ENCODE measurements at regions not wholly inside any gene's neighbourhood (a gene's known extent, or its start where the extent isn't known, plus 50 kb on each side); places are given as distances from the start of the nearest gene placed in this dataset.

GRCh38 chrX:131727778-131728177 is 183.9 kb downstream of the OR13H1 start:
- no peak overlapping the region for H3K4me3 ChIP-seq (replicated peaks; ENCODE audit: low read depth, low read length)
- no peak for DNase-seq (ENCODE audit: low read depth)
- no peak for TF ChIP-seq CTCF (IDR thresholded peaks at IDR 0.05; ENCODE audit: low read length, missing control alignments)

- no peak for DNase-seq (ENCODE audit: low read depth)
- no peak for TF ChIP-seq CTCF (IDR thresholded peaks at IDR 0.05; ENCODE audit: low read length, missing control alignments)
- H3K4me3 ChIP-seq (replicated peaks; ENCODE audit: low read depth, low read length), result no peak overlapping the region
These were observed 184.6 kb downstream of the OR13H1 start for GRCh38 chrX:131728295-131729145.

GRCh38 chrX:131729295-131729694 is 185.4 kb downstream of the OR13H1 start:
- TF ChIP-seq CTCF (IDR thresholded peaks at IDR 0.05; ENCODE audit: low read length, missing control alignments), result no peak
- no peak for DNase-seq (ENCODE audit: low read depth)
- no peak overlapping the region for H3K4me3 ChIP-seq (replicated peaks; ENCODE audit: low read depth, low read length)

GRCh38 chrX:131734621-131735020 is 190.7 kb downstream of the OR13H1 start:
- no peak for DNase-seq (ENCODE audit: low read depth)
- H3K4me3 ChIP-seq (replicated peaks; ENCODE audit: low read depth, low read length), result no peak overlapping the region
- TF ChIP-seq CTCF (IDR thresholded peaks at IDR 0.05; ENCODE audit: low read length, missing control alignments), result no peak

- no peak overlapping the region for H3K4me3 ChIP-seq (replicated peaks; ENCODE audit: low read depth, low read length)
- no peak for TF ChIP-seq CTCF (IDR thresholded peaks at IDR 0.05; ENCODE audit: low read length, missing control alignments)
- DNase-seq (ENCODE audit: low read depth), result no peak
These were observed 191.3 kb downstream of the OR13H1 start for GRCh38 chrX:131735127-131735526.

- no peak for TF ChIP-seq CTCF (IDR thresholded peaks at IDR 0.05; ENCODE audit: low read length, missing control alignments)
- H3K4me3 ChIP-seq (replicated peaks; ENCODE audit: low read depth, low read length), result no peak overlapping the region
- peak; percentile 0 for DNase-seq (ENCODE audit: low read depth)
These were observed 195.9 kb downstream of the OR13H1 start for GRCh38 chrX:131739823-131740222.

GRCh38 chrX:131741103-131741581 is 197.3 kb downstream of the OR13H1 start:
- no peak overlapping the region for H3K4me3 ChIP-seq (replicated peaks; ENCODE audit: low read depth, low read length)
- DNase-seq (ENCODE audit: low read depth), result no peak
- TF ChIP-seq CTCF (IDR thresholded peaks at IDR 0.05; ENCODE audit: low read length, missing control alignments), result no peak

Data from fibroblast of pulmonary artery (primary cell).